ENCODE measurements at regions not wholly inside any gene's neighbourhood (a gene's known extent, or its start where the extent isn't known, plus 50 kb on each side); places are given as distances from the start of the nearest gene placed in this dataset.

DNA sequence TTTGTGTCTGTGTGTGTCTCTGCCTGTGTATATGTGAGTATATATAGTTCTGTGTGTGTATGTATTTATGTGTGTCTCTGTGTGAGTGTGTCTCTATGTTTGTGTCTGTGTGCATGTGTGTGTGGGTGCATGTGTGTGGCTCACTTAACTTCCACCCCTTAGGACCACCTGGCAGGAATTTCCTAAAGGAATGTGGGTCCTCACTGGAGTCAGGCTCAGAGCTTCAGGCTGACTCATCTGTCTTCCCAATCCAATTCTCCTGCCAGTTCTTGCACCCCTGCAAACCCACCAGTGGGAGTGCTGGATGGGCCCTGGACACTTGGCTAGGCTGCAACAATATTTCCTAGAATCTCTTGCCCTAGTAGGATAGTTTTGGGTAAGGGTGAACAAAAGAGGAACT lies 70.2 kb upstream of the GRB10 start:
- Histone ChIP-seq H4K20me1 (ENCODE audit: insufficient read depth, poor library complexity, severe bottlenecking) (no peaks in the 10 kb centered on the region), H3K4me1 (ENCODE audit: insufficient read depth) (no peaks in the 10 kb centered on the region), H3K27ac (no peak overlapping the region), H3K4me3 (no peak overlapping the region), H3K36me3 (replicated peaks; ENCODE audit: insufficient read depth, low read depth) (no peaks in the 10 kb centered on the region), H2AFZ (no peak overlapping the region), H3K9me2 (replicated peaks; ENCODE audit: insufficient read depth) (no peaks in the 10 kb centered on the region), H3K27me3 (no peaks in the 10 kb centered on the region), H3K79me2 (no peaks in the 10 kb centered on the region), H3K9me3 (ENCODE audit: low read depth) (no peaks in the 10 kb centered on the region), H3K4me2 (no peak overlapping the region)
- TF ChIP-seq, protein P1, sequence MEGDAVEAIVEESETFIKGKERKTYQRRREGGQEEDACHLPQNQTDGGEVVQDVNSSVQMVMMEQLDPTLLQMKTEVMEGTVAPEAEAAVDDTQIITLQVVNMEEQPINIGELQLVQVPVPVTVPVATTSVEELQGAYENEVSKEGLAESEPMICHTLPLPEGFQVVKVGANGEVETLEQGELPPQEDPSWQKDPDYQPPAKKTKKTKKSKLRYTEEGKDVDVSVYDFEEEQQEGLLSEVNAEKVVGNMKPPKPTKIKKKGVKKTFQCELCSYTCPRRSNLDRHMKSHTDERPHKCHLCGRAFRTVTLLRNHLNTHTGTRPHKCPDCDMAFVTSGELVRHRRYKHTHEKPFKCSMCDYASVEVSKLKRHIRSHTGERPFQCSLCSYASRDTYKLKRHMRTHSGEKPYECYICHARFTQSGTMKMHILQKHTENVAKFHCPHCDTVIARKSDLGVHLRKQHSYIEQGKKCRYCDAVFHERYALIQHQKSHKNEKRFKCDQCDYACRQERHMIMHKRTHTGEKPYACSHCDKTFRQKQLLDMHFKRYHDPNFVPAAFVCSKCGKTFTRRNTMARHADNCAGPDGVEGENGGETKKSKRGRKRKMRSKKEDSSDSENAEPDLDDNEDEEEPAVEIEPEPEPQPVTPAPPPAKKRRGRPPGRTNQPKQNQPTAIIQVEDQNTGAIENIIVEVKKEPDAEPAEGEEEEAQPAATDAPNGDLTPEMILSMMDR (IDR thresholded peaks at IDR 0.05; ENCODE audit: poor library complexity): no peak
- TF ChIP-seq EZH2 (IDR thresholded peaks at IDR 0.05; ENCODE audit: borderline replicate concordance) (no peak), EZH2phosphoT487 (IDR thresholded peaks at IDR 0.05; ENCODE audit: low read depth, severe bottlenecking, unreplicated experiment) (no peak)
- DNase-seq (ENCODE audit: low spot score): no peak

DNA sequence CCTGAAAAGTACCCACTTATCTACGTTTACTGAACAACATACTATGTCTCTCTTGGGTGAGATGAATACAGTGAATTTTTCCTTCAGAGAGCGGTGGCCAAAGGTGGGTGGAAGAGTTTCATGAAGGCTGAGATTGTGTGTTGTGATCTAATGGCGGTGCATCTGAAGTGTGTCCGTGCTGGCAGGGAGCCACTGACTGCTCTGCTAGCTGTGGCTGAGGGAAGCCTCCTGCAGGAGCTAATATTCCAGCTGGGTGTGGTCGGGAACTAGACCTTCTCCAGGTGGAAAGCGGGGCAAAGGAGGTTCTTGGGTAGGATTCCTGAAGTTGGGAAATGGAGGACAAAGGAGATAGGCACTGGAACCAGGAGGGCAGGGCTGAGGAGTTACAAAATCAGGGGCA lies 69.2 kb upstream of the GRB10 start:
- Histone ChIP-seq H3K4me3 (no peak overlapping the region), H3K27ac (no peak overlapping the region), H3K4me2 (no peak overlapping the region), H3K9me2 (replicated peaks; ENCODE audit: insufficient read depth) (no peaks in the 10 kb centered on the region), H3K9me3 (ENCODE audit: low read depth) (no peaks in the 10 kb centered on the region), H3K27me3 (no peaks in the 10 kb centered on the region), H3K4me1 (ENCODE audit: insufficient read depth) (no peaks in the 10 kb centered on the region), H3K79me2 (no peaks in the 10 kb centered on the region), H2AFZ (no peak overlapping the region), H3K36me3 (replicated peaks; ENCODE audit: insufficient read depth, low read depth) (no peaks in the 10 kb centered on the region), H4K20me1 (ENCODE audit: insufficient read depth, poor library complexity, severe bottlenecking) (no peaks in the 10 kb centered on the region)
- TF ChIP-seq, protein P1 (IDR thresholded peaks at IDR 0.05; ENCODE audit: poor library complexity): no peak
- no peak for TF ChIP-seq EZH2phosphoT487 (IDR thresholded peaks at IDR 0.05; ENCODE audit: low read depth, severe bottlenecking, unreplicated experiment)
- DNase-seq (ENCODE audit: low spot score): no peak
- WGBS (ENCODE audit: low lambda C conversion rate, missing lambda C conversion rate): 75% methylated on average over 6 of the region's 6 CpGs

DNA sequence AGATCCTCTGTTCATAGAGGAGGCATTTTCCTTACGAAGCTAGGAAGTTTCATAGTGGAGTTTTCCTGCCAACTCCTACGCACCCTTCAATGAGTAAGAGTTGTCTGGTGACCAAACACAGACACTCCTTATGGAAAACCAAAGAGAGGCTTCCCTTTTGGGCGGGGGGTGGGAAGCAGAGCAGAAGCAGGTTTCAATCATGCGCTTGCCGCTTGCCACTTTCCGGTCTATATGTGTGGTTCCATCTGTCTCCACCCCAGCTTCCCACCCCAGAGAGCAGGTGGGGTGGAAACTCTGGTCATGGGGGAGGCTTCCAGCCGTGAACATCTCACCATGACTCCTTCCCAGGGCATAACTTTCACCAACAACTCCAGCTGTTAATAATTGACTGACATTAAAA lies 68.8 kb upstream of the GRB10 start:
- TF ChIP-seq, protein P1 (IDR thresholded peaks at IDR 0.05; ENCODE audit: poor library complexity): no peak
- no peak for TF ChIP-seq EZH2 (IDR thresholded peaks at IDR 0.05; ENCODE audit: borderline replicate concordance)
- TF ChIP-seq EZH2phosphoT487 (IDR thresholded peaks at IDR 0.05; ENCODE audit: low read depth, severe bottlenecking, unreplicated experiment): no peak
- H3K36me3 ChIP-seq (replicated peaks; ENCODE audit: insufficient read depth, low read depth): no peaks in the 10 kb centered on the region
- H3K9me2 ChIP-seq (replicated peaks; ENCODE audit: insufficient read depth): no peaks in the 10 kb centered on the region
- no peaks in the 10 kb centered on the region for H3K79me2 ChIP-seq
- no peaks in the 10 kb centered on the region for H3K27me3 ChIP-seq
- 83% methylated on average over 7 of the region's 7 CpGs for WGBS (ENCODE audit: low lambda C conversion rate, missing lambda C conversion rate)
- H2AFZ ChIP-seq: no peak overlapping the region
- no peak overlapping the region for H3K4me3 ChIP-seq
- H3K27ac ChIP-seq: no peak overlapping the region
- H3K4me2 ChIP-seq: no peak overlapping the region
- no peaks in the 10 kb centered on the region for H4K20me1 ChIP-seq (ENCODE audit: insufficient read depth, poor library complexity, severe bottlenecking)
- H3K9me3 ChIP-seq (ENCODE audit: low read depth): no peaks in the 10 kb centered on the region
- H3K4me1 ChIP-seq (ENCODE audit: insufficient read depth): no peaks in the 10 kb centered on the region
- DNase-seq (ENCODE audit: low spot score): no peak

DNA sequence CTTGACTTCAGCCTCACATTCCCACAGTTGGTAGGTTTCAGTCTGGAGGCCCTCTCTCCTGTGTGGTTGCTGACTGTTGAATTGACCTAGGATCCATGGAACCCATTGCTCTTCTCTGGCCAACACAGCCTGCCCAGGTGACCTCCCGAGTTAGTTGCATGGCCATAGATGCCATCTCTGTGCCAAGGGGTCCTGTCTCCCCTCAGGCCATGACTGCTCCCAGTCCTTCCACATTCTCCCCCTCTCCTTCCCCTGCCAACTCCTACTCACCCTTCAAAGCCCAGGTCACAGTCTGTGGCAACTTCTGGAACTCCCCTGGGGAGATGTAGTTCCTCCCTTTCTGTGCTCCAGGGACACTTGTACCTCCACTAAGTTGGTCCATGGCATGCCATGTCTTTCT lies 67.3 kb upstream of the GRB10 start:
- no peaks in the 10 kb centered on the region for H4K20me1 ChIP-seq (ENCODE audit: insufficient read depth, poor library complexity, severe bottlenecking)
- no peak overlapping the region for H3K27ac ChIP-seq
- no peaks in the 10 kb centered on the region for H3K79me2 ChIP-seq
- H3K4me1 ChIP-seq (ENCODE audit: insufficient read depth): no peaks in the 10 kb centered on the region
- WGBS (ENCODE audit: low lambda C conversion rate, missing lambda C conversion rate): 92% methylated on average over 1 of the region's 1 CpG
- DNase-seq (ENCODE audit: low spot score): no peak
- H3K9me2 ChIP-seq (replicated peaks; ENCODE audit: insufficient read depth): no peaks in the 10 kb centered on the region
- no peaks in the 10 kb centered on the region for H3K27me3 ChIP-seq
- no peak overlapping the region for H2AFZ ChIP-seq
- no peak overlapping the region for H3K4me2 ChIP-seq
- H3K36me3 ChIP-seq (replicated peaks; ENCODE audit: insufficient read depth, low read depth): no peaks in the 10 kb centered on the region
- TF ChIP-seq, protein P1 (IDR thresholded peaks at IDR 0.05; ENCODE audit: poor library complexity): no peak
- TF ChIP-seq EZH2phosphoT487 (IDR thresholded peaks at IDR 0.05; ENCODE audit: low read depth, severe bottlenecking, unreplicated experiment) (no peak), EZH2 (IDR thresholded peaks at IDR 0.05; ENCODE audit: borderline replicate concordance) (no peak)
- H3K9me3 ChIP-seq (ENCODE audit: low read depth): no peaks in the 10 kb centered on the region
- H3K4me3 ChIP-seq: no peak overlapping the region
